ENCODE measurements at regions not wholly inside any gene's neighbourhood (a gene's known extent, or its start where the extent isn't known, plus 50 kb on each side); places are given as distances from the start of the nearest gene placed in this dataset.

DNA sequence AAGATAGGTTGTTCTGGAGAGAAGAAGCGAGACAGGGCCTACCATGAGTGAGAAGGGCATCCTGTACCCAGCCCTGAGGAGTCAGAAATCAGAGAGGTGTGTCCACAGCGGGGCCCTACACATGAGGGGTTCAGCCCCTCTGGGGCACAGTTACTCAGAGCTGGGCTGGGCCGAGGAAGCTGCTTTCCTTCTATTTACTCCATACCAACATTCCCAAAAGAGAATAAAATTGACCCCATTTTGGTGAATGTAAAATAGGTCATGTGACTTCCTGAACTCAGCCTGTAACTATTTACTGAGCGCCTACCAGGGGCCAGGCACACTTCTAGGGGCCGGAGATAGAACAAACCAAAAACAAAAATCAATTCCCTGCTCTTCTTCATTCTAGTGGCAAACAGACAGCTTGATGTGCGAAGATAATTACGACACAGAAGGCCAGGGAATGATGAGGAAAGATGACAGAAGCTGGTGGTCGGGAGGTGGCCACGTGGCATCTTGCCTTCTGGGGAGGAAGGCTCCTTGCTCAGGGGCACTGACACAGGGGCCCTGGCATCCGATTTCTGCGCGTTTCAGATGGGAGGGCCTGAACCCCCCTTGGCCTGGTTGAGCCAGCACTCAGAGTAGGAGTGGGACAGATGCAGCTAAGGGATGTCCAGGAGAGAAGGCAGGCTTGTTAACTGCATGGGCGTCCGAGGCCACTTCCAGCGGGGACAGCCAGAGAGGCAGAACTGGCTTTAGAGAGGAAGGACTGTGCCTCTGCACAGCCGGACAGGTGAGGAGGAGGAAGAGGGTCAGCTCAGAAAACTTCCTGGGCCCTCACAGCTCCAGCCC, 121.8 kb downstream of the NSG2 start:
- TF ChIP-seq SIRT6 (IDR thresholded peaks at IDR 0.05; ENCODE audit: low read length): no peak
- TF ChIP-seq GABPA (IDR thresholded peaks at IDR 0.05; ENCODE audit: borderline replicate concordance, insufficient read depth, low read length): no peak
- no peak for TF ChIP-seq SP2 (IDR thresholded peaks at IDR 0.05; ENCODE audit: low read length)
- TF ChIP-seq CTCF (IDR thresholded peaks at IDR 0.05; ENCODE audit: control extremely low read depth in 1 of 3, insufficient read depth in 1 of 3, low read depth in 1 of 3, low read length in 3 of 3): no peak
- TF ChIP-seq SIX5 (IDR thresholded peaks at IDR 0.05; ENCODE audit: low read depth, low read length): no peak
- TF ChIP-seq CHD2 (IDR thresholded peaks at IDR 0.05; ENCODE audit: low read length): no peak
- no peak for TF ChIP-seq MAX (IDR thresholded peaks at IDR 0.05)
- TF ChIP-seq JUND (IDR thresholded peaks at IDR 0.05; ENCODE audit: low read length): no peak
- no peak for TF ChIP-seq EZH2 (IDR thresholded peaks at IDR 0.05; ENCODE audit: low read depth, low read length, severe bottlenecking)
